ELR (cell line): ENCODE measurements at regions not wholly inside any gene's neighbourhood (a gene's known extent, or its start where the extent isn't known, plus 50 kb on each side); places are given as distances from the start of the nearest gene placed in this dataset.
"Not testable (repeated sequence)": the region's sequence is repeated elsewhere in the genome, so short reads cannot be mapped to it uniquely, and the experiment has no call there.

Experiments used
- DNase-seq: peaks from one replicate; pipeline ENCODE4 v3.0.0-alpha.2; 2015; ENCODE audit warnings: low read depth

DNA sequence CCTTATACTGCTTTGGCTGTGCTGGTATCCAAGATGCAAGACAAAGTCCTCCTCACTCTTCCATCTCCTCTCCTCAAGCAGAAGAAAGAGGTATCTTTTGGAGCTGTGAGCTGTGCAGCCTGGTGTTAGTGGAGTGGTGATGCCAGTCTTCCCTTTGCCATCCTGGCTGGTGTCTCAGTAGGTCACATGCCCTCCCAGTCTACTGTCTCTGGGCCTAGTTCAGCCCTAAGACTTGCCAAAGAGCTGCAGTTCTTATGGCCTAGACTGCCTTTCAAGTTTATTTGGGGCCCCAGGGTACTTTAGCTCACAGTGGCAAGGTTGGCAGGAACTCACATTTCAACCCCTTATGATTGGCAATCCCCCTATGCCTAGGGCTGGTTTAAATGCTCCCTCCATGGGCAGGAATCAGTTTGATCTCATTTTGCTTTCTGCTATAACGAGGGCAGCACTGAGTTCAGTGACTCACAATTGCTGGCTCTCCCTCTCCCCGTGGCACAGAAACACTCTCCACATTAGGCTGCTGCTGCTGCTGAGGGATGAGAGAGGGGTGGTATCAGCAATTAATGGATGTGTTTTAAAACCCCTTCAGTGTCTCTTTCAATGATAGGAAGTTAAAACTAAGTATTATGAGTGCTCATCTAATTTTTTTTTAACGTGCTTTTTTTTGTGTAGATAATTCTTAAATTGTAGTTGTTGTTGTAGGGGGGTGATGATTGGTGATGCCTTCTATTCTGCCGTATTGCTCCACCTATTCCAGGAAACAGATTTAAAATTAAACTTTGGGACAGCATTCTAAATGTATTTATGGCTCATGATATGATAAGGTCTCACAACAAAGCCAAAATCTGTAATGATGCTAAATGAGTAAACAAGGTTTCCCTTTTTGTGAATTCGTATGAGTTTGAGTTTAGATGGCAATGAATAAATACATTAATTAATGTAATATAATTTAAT is 1295.0 kb downstream of the JRKL start:
- peak; percentile 23 for DNase-seq

DNA sequence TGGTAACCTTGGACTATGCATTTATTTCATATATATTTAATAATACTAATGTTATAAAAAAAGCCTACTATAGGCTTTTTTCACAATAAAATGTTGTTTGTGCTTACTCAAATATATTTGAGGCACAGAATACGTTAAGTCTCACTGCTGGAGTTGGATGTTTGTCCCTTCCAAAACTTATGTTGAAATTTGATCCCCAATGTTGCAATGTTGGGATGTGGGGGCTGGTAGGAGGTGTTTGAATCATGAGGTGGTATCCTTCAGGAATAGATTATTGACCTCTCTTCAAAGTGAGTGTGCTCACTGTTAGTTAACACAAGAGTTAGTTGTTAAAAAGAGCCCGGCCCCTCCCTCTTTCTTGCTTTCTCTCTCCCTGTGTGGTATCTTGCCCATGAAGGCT is 1295.9 kb downstream of the JRKL start:
- DNase-seq: no peak

GRCh38 chr11:97687111-97687510 is 1297.3 kb downstream of the JRKL start:
- no peak for DNase-seq

DNA sequence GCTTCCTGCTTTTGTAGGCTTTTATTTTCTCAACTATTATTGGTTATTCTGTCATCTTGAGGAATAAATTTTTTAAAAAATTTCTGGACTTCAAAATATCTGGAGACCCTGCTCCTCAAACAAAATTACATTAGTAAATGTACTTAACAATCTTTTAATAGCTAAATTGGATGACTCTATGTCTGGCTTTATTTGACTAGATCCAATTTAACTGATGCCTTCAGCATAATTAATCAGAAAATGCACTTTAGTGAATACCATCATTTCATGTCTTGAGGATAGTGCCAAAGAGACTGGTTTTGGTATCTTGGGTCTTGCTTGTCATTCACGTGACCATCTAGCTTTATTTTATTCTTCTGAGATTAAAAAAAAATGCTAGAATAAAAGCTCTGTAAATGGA is 1301.2 kb downstream of the JRKL start:
- DNase-seq: no peak

DNA sequence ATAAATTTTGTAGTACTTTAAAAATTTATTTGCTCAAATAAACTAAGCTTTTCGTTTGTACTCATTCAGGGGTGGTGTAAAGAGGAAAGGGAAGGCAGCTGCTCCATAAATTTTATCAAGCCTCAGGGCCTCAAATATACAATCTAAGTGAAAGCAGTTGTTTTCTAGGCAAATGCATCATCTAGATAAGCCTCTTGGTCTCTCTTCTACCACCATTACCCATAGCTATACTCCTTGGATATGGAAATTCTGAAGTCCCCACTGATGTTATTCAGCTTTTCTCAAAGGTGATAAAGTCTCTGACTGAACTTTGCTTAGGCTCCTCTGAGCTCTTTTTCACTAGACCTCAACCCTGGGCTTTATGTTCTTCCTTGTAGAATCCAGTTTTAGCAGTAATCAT is 1313.1 kb downstream of the JRKL start:
- no peak for DNase-seq

DNA sequence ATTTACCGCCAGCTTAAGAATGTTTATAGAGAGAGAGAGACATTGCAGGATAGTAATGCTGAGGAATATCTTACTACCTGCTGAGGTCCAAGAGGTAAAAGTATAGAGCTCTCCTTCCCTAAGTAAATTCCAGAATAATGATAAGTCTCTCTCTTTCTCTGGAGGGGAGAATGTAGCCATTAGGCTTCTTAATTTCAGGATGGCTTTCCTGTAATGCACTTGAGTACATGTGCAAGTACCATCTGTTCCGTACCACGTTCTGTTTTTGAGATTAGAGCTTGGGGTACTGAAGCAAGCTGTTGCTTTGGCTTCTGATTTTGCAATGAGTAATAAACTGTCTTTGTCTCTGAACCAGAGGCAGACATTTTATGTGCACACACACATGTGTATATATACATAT is 1314.0 kb downstream of the JRKL start:
- DNase-seq: no peak

- not testable (repeated sequence) for DNase-seq
Observed at GRCh38 chr11:97705441-97705840, 1315.3 kb upstream of the CNTN5 start.

- no peak for DNase-seq
Observed at GRCh38 chr11:97717922-97718321, 1302.8 kb upstream of the CNTN5 start.

DNA sequence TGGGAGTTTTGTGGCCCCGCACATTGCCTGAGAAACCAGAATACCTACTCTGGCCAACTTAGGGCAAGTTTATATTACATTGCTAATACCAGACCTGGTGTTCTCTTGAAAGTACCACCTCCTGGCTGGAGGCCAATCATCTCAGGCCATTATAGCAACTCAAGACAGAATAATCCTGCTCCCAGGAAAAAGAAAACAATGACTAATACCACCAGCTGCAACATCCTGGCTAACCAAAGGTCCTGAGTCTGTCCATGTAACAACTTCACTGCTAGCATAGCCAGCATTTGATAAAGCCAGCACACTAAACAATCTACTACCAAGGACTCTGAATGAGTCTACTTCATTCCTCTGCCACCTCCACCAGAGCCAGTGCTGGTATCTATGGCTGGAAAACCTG is 1298.7 kb upstream of the CNTN5 start:
- DNase-seq: peak; percentile 84

GRCh38 chr11:97722721-97723120 is 1298.0 kb upstream of the CNTN5 start:
- DNase-seq: no peak

- DNase-seq: no peak
Observed at GRCh38 chr11:97729546-97730272, 1291.0 kb upstream of the CNTN5 start.

DNA sequence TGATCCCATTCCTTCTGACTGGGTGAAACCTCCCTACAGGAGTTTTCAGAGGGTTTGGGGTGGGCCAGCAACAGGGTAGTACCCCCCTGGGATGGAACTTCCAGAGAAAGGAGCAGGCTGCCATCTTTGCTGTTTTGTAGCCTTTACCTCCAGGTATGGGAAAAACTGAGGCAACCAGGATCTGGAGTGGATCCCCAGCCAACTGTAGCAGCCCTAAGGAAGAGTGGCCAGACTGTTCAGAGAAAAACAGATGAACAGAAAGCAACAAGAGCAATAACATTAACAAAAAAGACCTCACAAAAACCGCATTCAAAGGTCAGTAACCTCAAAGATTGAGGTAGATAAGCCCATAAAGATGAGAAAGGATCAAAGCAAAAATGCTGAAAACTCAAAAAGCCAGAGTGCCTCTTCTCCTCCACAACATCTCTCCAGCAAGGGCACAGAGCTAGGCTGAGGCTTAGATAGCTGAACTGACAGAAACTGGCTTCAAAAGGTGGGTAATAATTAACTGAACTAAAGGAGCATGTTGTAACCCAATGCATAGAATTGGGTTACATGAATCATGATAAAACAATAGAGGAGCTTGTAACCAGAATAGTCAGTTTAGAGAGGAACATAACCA is 1288.6 kb upstream of the CNTN5 start:
- DNase-seq: no peak

GRCh38 chr11:97738751-97739150 is 1282.0 kb upstream of the CNTN5 start:
- DNase-seq: no peak

- peak; percentile 46 for DNase-seq
Observed at GRCh38 chr11:97739932-97740800, 1280.6 kb upstream of the CNTN5 start.

DNA sequence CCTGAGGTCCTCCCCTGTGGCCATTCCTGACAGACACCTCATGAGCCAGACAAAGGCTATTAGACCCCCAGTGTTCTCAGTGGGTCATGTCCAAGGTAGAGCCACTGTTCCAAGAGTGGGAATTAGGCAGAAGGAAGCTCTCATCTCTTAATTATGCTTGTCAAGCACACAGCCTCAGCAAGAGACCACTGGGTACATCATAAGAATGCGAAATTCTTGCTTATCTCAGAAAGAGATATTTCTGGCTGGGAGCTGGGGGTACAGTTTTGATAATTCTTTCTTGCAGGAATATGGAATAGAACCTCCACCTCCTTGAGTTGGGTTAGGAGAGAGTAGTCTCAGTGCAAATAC is 1280.0 kb upstream of the CNTN5 start:
- no peak for DNase-seq

DNA sequence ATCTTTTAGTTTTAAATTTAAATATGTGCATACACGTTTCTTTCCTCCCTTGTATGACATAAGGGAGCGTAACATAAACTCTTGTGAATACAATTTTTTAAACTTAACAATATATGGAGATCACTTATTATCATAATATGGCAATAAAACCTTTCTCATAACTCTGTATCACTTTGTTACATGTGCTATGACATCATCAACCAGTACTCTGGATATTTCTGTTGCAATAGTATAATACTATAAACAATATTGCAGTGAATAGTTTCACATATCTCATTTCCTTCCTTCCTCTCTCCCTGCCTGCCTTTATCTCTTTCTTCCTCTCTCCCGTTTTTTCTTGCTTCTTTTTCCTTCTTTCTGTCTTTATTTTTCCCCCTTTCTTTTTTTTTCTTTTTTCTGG is 1278.0 kb upstream of the CNTN5 start:
- DNase-seq: no peak

- no peak for DNase-seq
Observed at GRCh38 chr11:97743205-97743742, 1277.5 kb upstream of the CNTN5 start.

GRCh38 chr11:97745515-97746050 is 1275.2 kb upstream of the CNTN5 start:
- no peak for DNase-seq

DNA sequence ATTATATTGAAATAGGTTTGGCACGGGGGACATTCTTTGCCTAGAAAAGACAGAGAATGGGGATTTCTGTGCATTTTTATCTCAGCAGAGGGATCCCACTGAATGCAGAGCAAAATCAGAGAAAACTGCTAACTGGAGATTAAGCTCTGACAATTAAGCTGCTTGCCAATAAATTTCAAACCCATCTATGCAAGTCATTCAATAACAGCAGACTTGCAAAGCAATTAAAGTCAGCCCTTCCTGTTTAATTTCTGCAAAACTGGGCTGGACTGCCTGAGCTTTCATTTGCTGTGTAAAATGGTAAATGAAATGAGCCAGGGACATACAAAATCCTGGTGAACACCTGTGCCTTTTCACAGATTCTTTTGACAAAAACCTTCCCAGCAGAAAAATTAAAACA is 1273.9 kb upstream of the CNTN5 start:
- DNase-seq: no peak

DNA sequence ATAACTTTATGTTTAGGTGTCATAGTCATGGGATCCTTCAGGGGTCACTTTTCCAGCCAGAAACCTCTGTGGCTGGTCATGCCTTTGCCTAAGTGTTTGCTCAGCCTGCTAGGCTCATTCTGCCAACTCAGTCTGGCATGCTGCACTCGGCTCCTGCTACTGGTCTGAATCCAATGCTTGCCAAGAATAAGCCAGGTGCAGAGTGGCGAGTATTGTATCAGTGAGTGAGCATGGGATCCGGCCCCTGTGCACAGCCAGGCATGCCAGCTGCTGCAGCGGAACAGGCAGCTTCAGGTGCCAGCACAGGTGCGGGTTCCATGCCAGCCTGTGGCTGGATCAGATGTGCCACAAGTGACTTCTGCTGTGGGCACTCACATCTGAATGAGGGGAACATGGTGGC is 1269.3 kb upstream of the CNTN5 start:
- no peak for DNase-seq

GRCh38 chr11:97751952-97752351 is 1268.8 kb upstream of the CNTN5 start:
- no peak for DNase-seq
